ENCODE measurements at regions not wholly inside any gene's neighbourhood (a gene's known extent, or its start where the extent isn't known, plus 50 kb on each side); places are given as distances from the start of the nearest gene placed in this dataset.

DNA sequence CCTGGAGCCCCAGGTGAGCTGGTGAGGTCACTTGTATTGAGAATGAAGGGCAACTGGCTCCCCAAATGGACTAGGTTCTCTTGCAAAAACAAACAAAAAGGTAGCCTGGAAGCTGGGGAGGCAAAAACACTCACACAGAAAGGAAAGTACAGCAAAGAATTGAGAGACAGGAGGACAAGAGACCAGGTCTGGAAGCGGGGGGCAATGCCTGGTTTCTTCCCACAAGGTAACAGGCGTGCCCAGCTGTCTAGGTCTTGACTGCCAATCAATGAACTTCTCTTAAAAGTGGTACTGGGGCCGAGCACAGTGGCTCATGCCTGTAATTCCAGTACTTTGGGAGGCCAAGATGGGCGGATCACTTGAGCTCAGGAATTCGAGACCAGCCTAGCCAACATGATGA is 356.4 kb upstream of the TSHZ3 start:
- H3K4me3 ChIP-seq (replicated peaks in 1 of 3; ENCODE audit: insufficient read depth in 1 of 3, low read depth in 2 of 3, low read length in 3 of 3), result no peak overlapping the region
- FAIRE-seq (no peak), ATAC-seq (no peak), DNase-seq (ENCODE audit: low spot score) (no peak)
- H2AFZ ChIP-seq (ENCODE audit: low read length), result no peak overlapping the region
- H4K20me1 ChIP-seq (ENCODE audit: insufficient read depth, low read length), result no peaks in the 10 kb centered on the region
- no peak overlapping the region for H3K27ac ChIP-seq (ENCODE audit: extremely low read length, insufficient read depth, low read length)
- in situ Hi-C loops (cut with HindIII; ENCODE audit: extremely low pct_ligation_motif_present, low pct_unique_long_range_greater_than_20kb) (no loop called here), intact Hi-C loops (cut with micrococcal nuclease; ENCODE audit: unreplicated experiment) (no loop called here)
- BruUV-seq (replicated peaks), result no TSS peak
- no peak for TF ChIP-seq GFI1 (CRISPR knock-in tag; IDR thresholded peaks at IDR 0.05; ENCODE audit: borderline replicate concordance)
- no peak for TF ChIP-seq ZBTB3 (CRISPR knock-in tag; IDR thresholded peaks at IDR 0.05; ENCODE audit: borderline replicate concordance, low read depth)
- TF ChIP-seq ZNF772 (CRISPR knock-in tag; IDR thresholded peaks at IDR 0.05), result no peak
- no peak for TF ChIP-seq SYNCRIP (IDR thresholded peaks at IDR 0.05; ENCODE audit: insufficient read depth, low read depth, low read length)
- TF ChIP-seq, protein P1, sequence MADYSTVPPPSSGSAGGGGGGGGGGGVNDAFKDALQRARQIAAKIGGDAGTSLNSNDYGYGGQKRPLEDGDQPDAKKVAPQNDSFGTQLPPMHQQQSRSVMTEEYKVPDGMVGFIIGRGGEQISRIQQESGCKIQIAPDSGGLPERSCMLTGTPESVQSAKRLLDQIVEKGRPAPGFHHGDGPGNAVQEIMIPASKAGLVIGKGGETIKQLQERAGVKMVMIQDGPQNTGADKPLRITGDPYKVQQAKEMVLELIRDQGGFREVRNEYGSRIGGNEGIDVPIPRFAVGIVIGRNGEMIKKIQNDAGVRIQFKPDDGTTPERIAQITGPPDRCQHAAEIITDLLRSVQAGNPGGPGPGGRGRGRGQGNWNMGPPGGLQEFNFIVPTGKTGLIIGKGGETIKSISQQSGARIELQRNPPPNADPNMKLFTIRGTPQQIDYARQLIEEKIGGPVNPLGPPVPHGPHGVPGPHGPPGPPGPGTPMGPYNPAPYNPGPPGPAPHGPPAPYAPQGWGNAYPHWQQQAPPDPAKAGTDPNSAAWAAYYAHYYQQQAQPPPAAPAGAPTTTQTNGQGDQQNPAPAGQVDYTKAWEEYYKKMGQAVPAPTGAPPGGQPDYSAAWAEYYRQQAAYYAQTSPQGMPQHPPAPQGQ (CRISPR knock-in tag; IDR thresholded peaks at IDR 0.05; ENCODE audit: borderline replicate concordance), result no peak
- TF ChIP-seq RCOR2 (CRISPR knock-in tag; IDR thresholded peaks at IDR 0.05), result no peak
- no peak for TF ChIP-seq SP5 (CRISPR knock-in tag; IDR thresholded peaks at IDR 0.05; ENCODE audit: borderline replicate concordance, low read depth)
- TF ChIP-seq, protein P2, sequence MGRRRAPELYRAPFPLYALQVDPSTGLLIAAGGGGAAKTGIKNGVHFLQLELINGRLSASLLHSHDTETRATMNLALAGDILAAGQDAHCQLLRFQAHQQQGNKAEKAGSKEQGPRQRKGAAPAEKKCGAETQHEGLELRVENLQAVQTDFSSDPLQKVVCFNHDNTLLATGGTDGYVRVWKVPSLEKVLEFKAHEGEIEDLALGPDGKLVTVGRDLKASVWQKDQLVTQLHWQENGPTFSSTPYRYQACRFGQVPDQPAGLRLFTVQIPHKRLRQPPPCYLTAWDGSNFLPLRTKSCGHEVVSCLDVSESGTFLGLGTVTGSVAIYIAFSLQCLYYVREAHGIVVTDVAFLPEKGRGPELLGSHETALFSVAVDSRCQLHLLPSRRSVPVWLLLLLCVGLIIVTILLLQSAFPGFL (CRISPR knock-in tag; IDR thresholded peaks at IDR 0.05), result no peak
- peaks cover 96% of the 10 kb centered on the region for H3K9me3 ChIP-seq (ENCODE audit: low read length)
- WGBS (ENCODE audit: low lambda C conversion rate), result 6% methylated on average over 5 of the region's 5 CpGs
- no peaks in the 10 kb centered on the region for H3K4me1 ChIP-seq (ENCODE audit: insufficient read depth, low read length)
- ChIA-PET POLR2A (no interaction called here), CTCF (ENCODE audit: low intra/inter-chr PET ratio, low total read pairs) (no interaction called here)
- no peak overlapping the region for H3K9ac ChIP-seq (ENCODE audit: insufficient read depth, low read depth, low read length)
- H3K4me2 ChIP-seq (ENCODE audit: low read depth, low read length), result no peak overlapping the region
- H3K36me3 ChIP-seq (replicated peaks in 1 of 2; ENCODE audit: control insufficient read depth in 1 of 2, insufficient read depth in 2 of 2, low read length in 2 of 2), result no peaks in the 10 kb centered on the region
- no peaks in the 10 kb centered on the region for H3K27me3 ChIP-seq (ENCODE audit: control insufficient read depth in 1 of 2, insufficient read depth in 2 of 2, low read length in 2 of 2)
- no peaks in the 10 kb centered on the region for H3K79me2 ChIP-seq (ENCODE audit: insufficient read depth, low read length)

Measured in HepG2 (cell line).